Psoas muscle (tissue), 7 donors: ENCODE measurements at regions not wholly inside any gene's neighbourhood (a gene's known extent, or its start where the extent isn't known, plus 50 kb on each side); places are given as distances from the start of the nearest gene placed in this dataset.

ENCODE experiments used
- ATAC-seq, 4 donors: fragments of 200-7000 bp; cut with Tn5 transposase; one replicate each; pipeline ENCODE4 v1.9.1; 2020; ENCODE audit warnings: moderate library complexity in 3 of 4, mild to moderate bottlenecking in 2 of 4
- DNase-seq, 2 donors: peaks; one replicate each; pipeline ENCODE4 v3.0.0-alpha.2; 2020
- H3K27ac ChIP-seq: fragments of 200-600 bp; one replicate; pipeline ENCODE4 v1.8.0; 2022
- H3K27me3 ChIP-seq, 3 donors: fragments of 200-600 bp in 1 of 3; one replicate each; pipeline versions ENCODE4 v1.6.1 to v1.8.0; 2013 to 2022; ENCODE audit warnings: low read length in 2 of 3, mild to moderate bottlenecking in 2 of 3, moderate library complexity in 1 of 3; ENCODE audit not compliant: insufficient read depth in 3 of 3
- H3K36me3 ChIP-seq, 2 donors: fragments of 200-600 bp in 1 of 2; one replicate each; pipeline versions ENCODE4 v1.6.1 to v1.8.0; 2013 to 2022; ENCODE audit warnings: low read depth in 1 of 2, mild to moderate bottlenecking in 1 of 2, moderate library complexity in 1 of 2; ENCODE audit not compliant: insufficient read depth in 1 of 2
- H3K4me1 ChIP-seq: fragments of 200-600 bp; one replicate; pipeline ENCODE4 v1.8.0; 2022
- H3K4me3 ChIP-seq: fragments of 200-600 bp; one replicate; pipeline ENCODE4 v1.8.0; 2022; ENCODE audit warnings: mild to moderate bottlenecking
- H3K9me3 ChIP-seq: fragments of 200-600 bp; one replicate; pipeline ENCODE4 v1.8.0; 2022
- CTCF ChIP-seq: fragments of 200-600 bp; IDR thresholded peaks from one replicate; pipeline ENCODE4 v1.8.0; 2022; ENCODE audit warnings: antibody characterized with exemption
- WGBS, 3 donors: extraction: QIAGEN DNeasy Blood & Tissue Kit; methylation state at CpG; one replicate each; pipeline versions ENCODE4 v1.1.6 to v1.1.7; 2013; 5-methylcytosine and 5-hydroxymethylcytosine counted together
- intact Hi-C, 2 donors: fragments of 100-400 bp; cut with DNase I; formaldehyde crosslinking; loops; one replicate each; pipeline versions ENCODE4 v1.11.0 to v1.14.2; 2022
- donor health status: healthy with polysubstance abuse.
- donor health status: DM: no; HTN: no; CAD: no; lungs with moderate emphysema.
- donor health status: Bipolar disorder and iron deficiency.
- donor health status: healthy.
- donor health status: DM: yes; HTN: yes; CAD: no.
- donor health status: DM: no; HTN: no; CAD: no.
- donor health status: DM: yes; HTN: yes; CAD: no.

DNA sequence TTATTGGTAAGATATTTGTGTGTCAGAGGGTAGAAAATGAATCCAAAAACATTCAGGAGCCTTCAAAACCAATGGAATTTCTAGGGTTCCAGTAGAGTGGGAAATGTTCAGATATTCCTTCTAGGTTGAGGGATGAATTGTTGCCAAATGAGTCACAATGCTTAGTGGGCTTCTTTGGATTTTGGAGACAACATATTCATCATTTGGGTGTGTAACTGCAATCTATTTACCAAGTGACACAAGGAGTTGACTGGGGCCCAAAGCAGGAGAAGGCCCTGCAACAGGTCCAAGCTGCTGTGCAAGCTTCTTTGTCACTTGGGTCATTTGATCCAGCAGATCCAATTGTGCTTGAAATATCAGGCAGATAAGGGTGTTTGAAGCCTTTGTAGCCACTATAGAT is 551.5 kb upstream of the PITX2 start:
- H3K4me3 ChIP-seq, result no peak overlapping the region
- intact Hi-C loops, result no loop called here
- H3K4me1 ChIP-seq, result no peaks in the 10 kb centered on the region
- H3K27ac ChIP-seq, result no peak overlapping the region
- TF ChIP-seq CTCF, result no peak
- no peak for ATAC-seq
- no peak for DNase-seq
- no peaks in the 10 kb centered on the region for H3K9me3 ChIP-seq
- H3K36me3 ChIP-seq, result no peaks in the 10 kb centered on the region
- H3K27me3 ChIP-seq, result no peaks in the 10 kb centered on the region

DNA sequence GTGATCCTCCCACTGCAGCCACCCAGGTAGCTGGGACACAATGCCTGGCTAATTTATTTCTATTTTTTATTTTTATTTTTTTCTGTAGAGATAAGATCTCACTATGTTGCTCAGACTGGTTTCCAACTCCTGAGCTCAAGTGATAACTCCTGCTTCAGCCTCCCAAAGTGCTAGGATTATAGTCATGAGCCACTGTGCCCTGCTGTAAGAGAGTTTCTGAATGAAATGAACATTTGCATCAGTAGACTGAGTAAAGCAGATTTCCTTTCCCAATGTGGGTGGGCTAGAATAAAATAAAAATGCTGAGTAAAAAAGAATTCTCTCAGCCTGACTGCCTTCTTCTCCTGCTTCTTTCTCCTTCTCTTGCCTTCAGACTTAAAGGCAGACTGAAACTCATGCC is 555.4 kb upstream of the PITX2 start:
- DNase-seq (no peak), ATAC-seq (no peak)
- intact Hi-C loops, result no loop called here
- H3K4me3 ChIP-seq, result no peak overlapping the region
- no peaks in the 10 kb centered on the region for H3K27me3 ChIP-seq
- no peaks in the 10 kb centered on the region for H3K4me1 ChIP-seq
- no peak for TF ChIP-seq CTCF
- no peaks in the 10 kb centered on the region for H3K9me3 ChIP-seq
- no peak overlapping the region for H3K27ac ChIP-seq
- H3K36me3 ChIP-seq, result no peaks in the 10 kb centered on the region

DNA sequence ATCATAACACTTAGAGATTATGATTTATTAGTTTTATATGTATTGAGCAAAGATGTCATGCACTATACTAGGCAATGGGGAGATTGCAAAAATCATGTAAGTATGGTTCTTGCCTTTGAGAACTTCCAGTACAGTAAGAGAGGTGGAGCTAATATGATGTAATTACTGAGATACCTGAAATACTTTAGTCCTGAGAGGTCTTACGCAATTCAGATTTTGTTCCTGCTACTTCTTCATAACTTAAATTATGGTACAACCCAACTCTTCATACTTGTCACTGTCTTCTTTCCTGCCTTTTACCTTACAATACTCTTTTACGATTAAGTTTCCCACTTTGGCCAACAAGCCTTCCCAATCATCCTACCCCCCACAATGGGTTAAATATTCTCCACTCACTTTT is 564.2 kb upstream of the PITX2 start:
- no peaks in the 10 kb centered on the region for H3K27me3 ChIP-seq
- ATAC-seq, result no peak
- no peaks in the 10 kb centered on the region for H3K36me3 ChIP-seq
- no peaks in the 10 kb centered on the region for H3K9me3 ChIP-seq
- no peak overlapping the region for H3K27ac ChIP-seq
- 95 to 100% (median 97%) methylated on average over 2 of the region's 2 CpGs for WGBS, 3 donors
- no peak for TF ChIP-seq CTCF
- no peak for DNase-seq
- H3K4me1 ChIP-seq, result no peaks in the 10 kb centered on the region
- intact Hi-C loops, result no loop called here
- no peak overlapping the region for H3K4me3 ChIP-seq

- Histone ChIP-seq H3K27me3 (no peaks in the 10 kb centered on the region), H3K4me1 (no peaks in the 10 kb centered on the region), H3K36me3 (no peaks in the 10 kb centered on the region), H3K27ac (no peak overlapping the region), H3K9me3 (peaks cover 2% of the 10 kb centered on the region), H3K4me3 (no peak overlapping the region)
- no peak for DNase-seq
- 61 to 79% (median 77%) methylated on average over 1 of the region's 1 CpG for WGBS, 3 donors
- no peak for ATAC-seq
- no peak for TF ChIP-seq CTCF
- intact Hi-C loops, result no loop called here
These were observed 575.6 kb upstream of the PITX2 start for GRCh38 chr4:111198446-111198845.

DNA sequence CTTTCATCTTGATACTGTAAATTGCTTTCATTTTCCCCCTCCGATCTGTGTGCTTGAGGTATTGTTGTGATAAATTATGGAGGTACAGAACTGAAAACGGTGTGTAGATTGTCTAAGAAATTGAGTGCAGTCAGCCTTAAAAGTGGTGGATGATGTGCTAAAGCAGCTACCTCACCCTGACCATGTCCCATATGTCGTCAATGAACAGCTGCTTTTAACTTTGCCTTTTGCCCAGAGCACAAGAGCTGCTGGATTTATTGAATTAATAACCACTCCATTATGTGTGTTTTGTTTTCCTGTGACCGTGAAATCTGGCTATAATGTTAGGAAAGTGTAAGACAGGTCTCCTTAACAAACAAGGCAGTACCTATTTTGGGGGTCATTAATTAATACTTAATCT is 581.9 kb upstream of the PITX2 start:
- Histone ChIP-seq H3K27ac (no peak overlapping the region), H3K36me3 (no peaks in the 10 kb centered on the region), H3K4me1 (no peaks in the 10 kb centered on the region), H3K4me3 (no peak overlapping the region), H3K9me3 (no peaks in the 10 kb centered on the region), H3K27me3 (no peaks in the 10 kb centered on the region)
- DNase-seq (no peak), ATAC-seq (no peak)
- intact Hi-C loops, result no loop called here
- no peak for TF ChIP-seq CTCF
- WGBS, 3 donors, result 26 to 37% (median 33%) methylated on average over 4 of the region's 4 CpGs
